ENCODE measurements at regions not wholly inside any gene's neighbourhood (a gene's known extent, or its start where the extent isn't known, plus 50 kb on each side); places are given as distances from the start of the nearest gene placed in this dataset.

DNA sequence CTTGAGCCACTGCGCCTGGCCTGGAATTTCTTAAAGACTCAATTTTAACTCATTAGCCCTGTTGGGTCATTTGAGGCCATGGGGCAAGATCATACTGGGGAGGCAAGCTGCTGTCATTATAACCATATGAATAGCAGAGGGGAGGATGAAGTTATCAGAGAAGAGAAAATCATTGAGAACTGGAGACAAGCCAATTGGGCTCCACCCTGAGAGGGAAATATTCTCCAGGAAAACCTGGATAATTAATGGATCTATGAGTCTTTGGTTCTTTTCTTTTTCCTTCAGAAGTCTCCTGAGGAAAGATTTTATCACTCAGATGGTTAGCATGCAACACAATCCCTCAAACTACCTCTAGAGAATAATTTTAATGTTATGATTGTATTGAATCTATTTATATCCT is 569.6 kb upstream of the TUSC1 start:
- TF ChIP-seq, protein P1, sequence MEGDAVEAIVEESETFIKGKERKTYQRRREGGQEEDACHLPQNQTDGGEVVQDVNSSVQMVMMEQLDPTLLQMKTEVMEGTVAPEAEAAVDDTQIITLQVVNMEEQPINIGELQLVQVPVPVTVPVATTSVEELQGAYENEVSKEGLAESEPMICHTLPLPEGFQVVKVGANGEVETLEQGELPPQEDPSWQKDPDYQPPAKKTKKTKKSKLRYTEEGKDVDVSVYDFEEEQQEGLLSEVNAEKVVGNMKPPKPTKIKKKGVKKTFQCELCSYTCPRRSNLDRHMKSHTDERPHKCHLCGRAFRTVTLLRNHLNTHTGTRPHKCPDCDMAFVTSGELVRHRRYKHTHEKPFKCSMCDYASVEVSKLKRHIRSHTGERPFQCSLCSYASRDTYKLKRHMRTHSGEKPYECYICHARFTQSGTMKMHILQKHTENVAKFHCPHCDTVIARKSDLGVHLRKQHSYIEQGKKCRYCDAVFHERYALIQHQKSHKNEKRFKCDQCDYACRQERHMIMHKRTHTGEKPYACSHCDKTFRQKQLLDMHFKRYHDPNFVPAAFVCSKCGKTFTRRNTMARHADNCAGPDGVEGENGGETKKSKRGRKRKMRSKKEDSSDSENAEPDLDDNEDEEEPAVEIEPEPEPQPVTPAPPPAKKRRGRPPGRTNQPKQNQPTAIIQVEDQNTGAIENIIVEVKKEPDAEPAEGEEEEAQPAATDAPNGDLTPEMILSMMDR (IDR thresholded peaks at IDR 0.05) = no peak
- TF ChIP-seq POLR2A (IDR thresholded peaks at IDR 0.05) = no peak
